Psoas muscle (tissue), 7 donors: ENCODE measurements at regions not wholly inside any gene's neighbourhood (a gene's known extent, or its start where the extent isn't known, plus 50 kb on each side); places are given as distances from the start of the nearest gene placed in this dataset.

Experiments
- ATAC-seq, 4 donors: fragments of 200-7000 bp; cut with Tn5 transposase; one replicate each; pipeline ENCODE4 v1.9.1; 2020; ENCODE audit warnings: moderate library complexity in 3 of 4, mild to moderate bottlenecking in 2 of 4
- DNase-seq, 2 donors: peaks; one replicate each; pipeline ENCODE4 v3.0.0-alpha.2; 2020
- H3K27ac ChIP-seq: fragments of 200-600 bp; one replicate; pipeline ENCODE4 v1.8.0; 2022
- H3K27me3 ChIP-seq, 3 donors: fragments of 200-600 bp in 1 of 3; one replicate each; pipeline versions ENCODE4 v1.6.1 to v1.8.0; 2013 to 2022; ENCODE audit warnings: low read length in 2 of 3, mild to moderate bottlenecking in 2 of 3, moderate library complexity in 1 of 3; ENCODE audit not compliant: insufficient read depth in 3 of 3
- H3K36me3 ChIP-seq, 2 donors: fragments of 200-600 bp in 1 of 2; one replicate each; pipeline versions ENCODE4 v1.6.1 to v1.8.0; 2013 to 2022; ENCODE audit warnings: low read depth in 1 of 2, mild to moderate bottlenecking in 1 of 2, moderate library complexity in 1 of 2; ENCODE audit not compliant: insufficient read depth in 1 of 2
- H3K4me1 ChIP-seq: fragments of 200-600 bp; one replicate; pipeline ENCODE4 v1.8.0; 2022
- H3K4me3 ChIP-seq: fragments of 200-600 bp; one replicate; pipeline ENCODE4 v1.8.0; 2022; ENCODE audit warnings: mild to moderate bottlenecking
- H3K9me3 ChIP-seq: fragments of 200-600 bp; one replicate; pipeline ENCODE4 v1.8.0; 2022
- WGBS, 3 donors: extraction: QIAGEN DNeasy Blood & Tissue Kit; methylation state at CpG; one replicate each; pipeline versions ENCODE4 v1.1.6 to v1.1.7; 2013; 5-methylcytosine and 5-hydroxymethylcytosine counted together
- intact Hi-C, 2 donors: fragments of 100-400 bp; cut with DNase I; formaldehyde crosslinking; loops; one replicate each; pipeline versions ENCODE4 v1.11.0 to v1.14.2; 2022
- TF ChIP-seq, protein P1 (sequence below): fragments of 200-600 bp; IDR thresholded peaks from one replicate; pipeline ENCODE4 v1.8.0; 2022; ENCODE audit warnings: antibody characterized with exemption
- donor health status: healthy with polysubstance abuse.
- donor health status: DM: no; HTN: no; CAD: no; lungs with moderate emphysema.
- donor health status: Bipolar disorder and iron deficiency.
- donor health status: healthy.
- donor health status: DM: yes; HTN: yes; CAD: no.
- donor health status: DM: no; HTN: no; CAD: no.
- donor health status: DM: yes; HTN: yes; CAD: no.

DNA sequence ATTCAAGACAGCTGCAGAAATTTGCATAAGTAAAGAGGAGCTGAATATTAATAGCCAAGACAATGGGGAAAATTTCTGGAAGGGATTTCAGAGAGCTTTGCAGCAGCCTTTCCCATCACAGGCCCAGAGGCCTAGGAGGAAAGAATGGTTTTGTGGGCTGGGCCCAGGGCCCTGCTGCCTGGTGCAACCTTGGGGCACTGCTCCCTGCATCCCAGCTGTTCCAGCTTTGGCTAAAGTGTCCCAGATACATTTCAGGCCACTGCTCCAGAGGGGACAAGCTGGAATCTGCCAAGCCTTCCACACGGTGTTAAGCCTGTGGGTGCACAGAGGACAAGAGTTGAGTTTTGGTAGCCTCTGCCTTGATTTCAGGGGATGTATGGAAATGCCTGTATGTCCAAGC, 185.6 kb upstream of the SFRP2 start:
- TF ChIP-seq, protein P1, sequence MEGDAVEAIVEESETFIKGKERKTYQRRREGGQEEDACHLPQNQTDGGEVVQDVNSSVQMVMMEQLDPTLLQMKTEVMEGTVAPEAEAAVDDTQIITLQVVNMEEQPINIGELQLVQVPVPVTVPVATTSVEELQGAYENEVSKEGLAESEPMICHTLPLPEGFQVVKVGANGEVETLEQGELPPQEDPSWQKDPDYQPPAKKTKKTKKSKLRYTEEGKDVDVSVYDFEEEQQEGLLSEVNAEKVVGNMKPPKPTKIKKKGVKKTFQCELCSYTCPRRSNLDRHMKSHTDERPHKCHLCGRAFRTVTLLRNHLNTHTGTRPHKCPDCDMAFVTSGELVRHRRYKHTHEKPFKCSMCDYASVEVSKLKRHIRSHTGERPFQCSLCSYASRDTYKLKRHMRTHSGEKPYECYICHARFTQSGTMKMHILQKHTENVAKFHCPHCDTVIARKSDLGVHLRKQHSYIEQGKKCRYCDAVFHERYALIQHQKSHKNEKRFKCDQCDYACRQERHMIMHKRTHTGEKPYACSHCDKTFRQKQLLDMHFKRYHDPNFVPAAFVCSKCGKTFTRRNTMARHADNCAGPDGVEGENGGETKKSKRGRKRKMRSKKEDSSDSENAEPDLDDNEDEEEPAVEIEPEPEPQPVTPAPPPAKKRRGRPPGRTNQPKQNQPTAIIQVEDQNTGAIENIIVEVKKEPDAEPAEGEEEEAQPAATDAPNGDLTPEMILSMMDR = no peak
- no peak for ATAC-seq
- H3K4me3 ChIP-seq = no peak overlapping the region
- H3K9me3 ChIP-seq = no peaks in the 10 kb centered on the region
- no peaks in the 10 kb centered on the region for H3K36me3 ChIP-seq
- H3K4me1 ChIP-seq = no peaks in the 10 kb centered on the region
- 64 to 84% (median 69%) methylated on average over 1 of the region's 1 CpG for WGBS, 3 donors
- DNase-seq = no peak
- intact Hi-C loops = no loop called here
- no peaks in the 10 kb centered on the region for H3K27me3 ChIP-seq
- no peak overlapping the region for H3K27ac ChIP-seq

DNA sequence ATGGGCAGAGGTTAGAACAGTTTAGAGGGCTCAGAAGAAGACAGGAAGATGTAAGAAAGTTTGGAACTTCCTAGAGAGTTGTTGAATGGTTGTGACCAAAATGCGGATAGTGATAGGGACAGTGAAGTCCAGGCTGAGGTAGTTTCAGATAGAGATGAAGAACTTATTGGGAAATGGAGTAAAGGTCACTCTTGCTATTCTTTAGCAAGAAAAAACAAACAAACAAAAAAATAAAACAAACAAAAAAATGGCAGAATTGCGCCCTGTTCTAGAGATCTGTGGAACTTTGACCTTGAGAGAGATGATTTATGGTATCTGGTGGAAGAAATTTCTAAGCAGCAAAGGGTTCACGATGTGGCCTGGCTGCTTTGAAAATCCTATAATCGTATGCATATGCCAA, 185.1 kb upstream of the SFRP2 start:
- Histone ChIP-seq H3K4me1 (no peaks in the 10 kb centered on the region), H3K27ac (no peak overlapping the region), H3K4me3 (no peak overlapping the region), H3K27me3 (no peaks in the 10 kb centered on the region), H3K9me3 (no peaks in the 10 kb centered on the region), H3K36me3 (no peaks in the 10 kb centered on the region)
- DNase-seq = no peak
- TF ChIP-seq, protein P1 = no peak
- WGBS, 3 donors = 43 to 73% (median 48%) methylated on average over 4 of the region's 4 CpGs
- ATAC-seq = no peak
- intact Hi-C loops = no loop called here

DNA sequence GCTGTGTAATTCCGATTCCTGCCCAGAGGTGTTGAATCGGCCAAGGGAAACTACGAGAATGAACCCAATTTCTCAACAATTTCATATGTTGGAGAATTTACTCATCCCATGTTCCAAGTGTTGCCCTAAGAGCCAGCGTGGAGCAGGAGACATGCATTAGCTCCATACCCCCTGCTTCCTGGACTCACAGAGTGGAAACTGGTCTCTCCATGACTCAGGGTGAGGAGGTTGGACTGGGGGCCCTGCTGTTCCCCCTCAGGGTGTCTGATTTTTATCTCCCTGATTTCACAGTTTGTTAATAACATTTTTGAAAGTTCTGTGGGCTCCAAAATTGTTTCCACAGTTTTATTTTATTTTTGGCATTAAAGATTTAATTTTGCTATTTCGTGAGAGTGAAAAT, 183.0 kb upstream of the SFRP2 start:
- no peak for DNase-seq
- Histone ChIP-seq H3K4me3 (no peak overlapping the region), H3K27me3 (no peaks in the 10 kb centered on the region), H3K9me3 (no peaks in the 10 kb centered on the region), H3K27ac (no peak overlapping the region), H3K4me1 (no peaks in the 10 kb centered on the region), H3K36me3 (no peaks in the 10 kb centered on the region)
- no peak for ATAC-seq
- intact Hi-C loops = no loop called here
- TF ChIP-seq, protein P1 = no peak
- WGBS, 3 donors = 79 to 88% (median 82%) methylated on average over 5 of the region's 5 CpGs

DNA sequence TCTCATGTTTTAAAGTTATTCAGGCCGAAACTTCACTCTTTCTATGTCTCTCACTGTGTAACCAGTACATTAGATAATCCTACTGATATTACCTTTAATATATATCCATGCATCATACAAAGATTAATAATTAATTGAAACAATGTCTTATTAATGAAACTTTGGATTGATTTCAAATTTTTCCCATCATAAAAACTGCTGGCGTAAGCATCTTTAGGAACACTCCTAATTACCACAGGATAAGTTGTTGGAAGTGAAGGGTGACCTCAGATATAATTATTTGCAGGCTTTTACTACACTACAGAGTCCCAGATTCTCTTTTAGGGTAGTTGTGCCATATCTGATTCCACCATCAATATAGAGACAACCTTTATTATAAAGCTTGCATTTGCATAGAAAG, 181.3 kb upstream of the SFRP2 start:
- intact Hi-C loops = no loop called here
- no peak overlapping the region for H3K27ac ChIP-seq
- H3K4me3 ChIP-seq = no peak overlapping the region
- H3K27me3 ChIP-seq = no peaks in the 10 kb centered on the region
- no peak for ATAC-seq
- H3K9me3 ChIP-seq = no peaks in the 10 kb centered on the region
- TF ChIP-seq, protein P1 = no peak
- WGBS, 3 donors = 87 to 90% (median 89%) methylated on average over 2 of the region's 2 CpGs
- H3K36me3 ChIP-seq = no peaks in the 10 kb centered on the region
- no peaks in the 10 kb centered on the region for H3K4me1 ChIP-seq
- DNase-seq = no peak

DNA sequence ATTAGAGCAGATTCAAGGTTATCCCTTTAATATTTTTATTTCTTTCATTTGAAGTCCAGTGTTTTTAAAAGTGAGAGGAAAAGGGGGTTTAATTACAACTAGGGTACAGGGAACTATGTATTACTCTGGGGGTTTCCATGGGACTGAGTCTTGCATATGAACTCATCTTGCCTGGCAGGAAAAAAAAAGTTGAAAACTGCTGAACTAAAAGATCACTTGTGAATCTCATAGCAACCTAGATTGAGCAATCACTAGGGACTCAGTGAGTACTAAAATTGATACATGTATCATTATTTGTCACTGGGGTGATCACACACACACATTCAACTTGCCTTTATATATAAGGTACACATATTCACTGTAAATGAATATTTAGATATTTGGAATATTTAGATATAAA, 180.7 kb upstream of the SFRP2 start:
- TF ChIP-seq, protein P1 = no peak
- intact Hi-C loops = no loop called here

More for the DNA sequence above, 180.7 kb upstream of the SFRP2 start:
- ATAC-seq (no peak), DNase-seq (no peak)
- Histone ChIP-seq H3K36me3 (no peaks in the 10 kb centered on the region), H3K27ac (no peak overlapping the region), H3K4me1 (no peaks in the 10 kb centered on the region), H3K27me3 (no peaks in the 10 kb centered on the region), H3K9me3 (no peaks in the 10 kb centered on the region), H3K4me3 (no peak overlapping the region)
